GM12801 (cell line): ENCODE measurements at regions not wholly inside any gene's neighbourhood (a gene's known extent, or its start where the extent isn't known, plus 50 kb on each side); places are given as distances from the start of the nearest gene placed in this dataset.

Experiments used
- TF ChIP-seq, protein P1 (sequence below): IDR thresholded peaks from one replicate; pipeline ENCODE4 v1.5.1; 2011; ENCODE audit warnings: control low read depth; ENCODE audit not compliant: insufficient read length; ENCODE audit errors: extremely low read depth

DNA sequence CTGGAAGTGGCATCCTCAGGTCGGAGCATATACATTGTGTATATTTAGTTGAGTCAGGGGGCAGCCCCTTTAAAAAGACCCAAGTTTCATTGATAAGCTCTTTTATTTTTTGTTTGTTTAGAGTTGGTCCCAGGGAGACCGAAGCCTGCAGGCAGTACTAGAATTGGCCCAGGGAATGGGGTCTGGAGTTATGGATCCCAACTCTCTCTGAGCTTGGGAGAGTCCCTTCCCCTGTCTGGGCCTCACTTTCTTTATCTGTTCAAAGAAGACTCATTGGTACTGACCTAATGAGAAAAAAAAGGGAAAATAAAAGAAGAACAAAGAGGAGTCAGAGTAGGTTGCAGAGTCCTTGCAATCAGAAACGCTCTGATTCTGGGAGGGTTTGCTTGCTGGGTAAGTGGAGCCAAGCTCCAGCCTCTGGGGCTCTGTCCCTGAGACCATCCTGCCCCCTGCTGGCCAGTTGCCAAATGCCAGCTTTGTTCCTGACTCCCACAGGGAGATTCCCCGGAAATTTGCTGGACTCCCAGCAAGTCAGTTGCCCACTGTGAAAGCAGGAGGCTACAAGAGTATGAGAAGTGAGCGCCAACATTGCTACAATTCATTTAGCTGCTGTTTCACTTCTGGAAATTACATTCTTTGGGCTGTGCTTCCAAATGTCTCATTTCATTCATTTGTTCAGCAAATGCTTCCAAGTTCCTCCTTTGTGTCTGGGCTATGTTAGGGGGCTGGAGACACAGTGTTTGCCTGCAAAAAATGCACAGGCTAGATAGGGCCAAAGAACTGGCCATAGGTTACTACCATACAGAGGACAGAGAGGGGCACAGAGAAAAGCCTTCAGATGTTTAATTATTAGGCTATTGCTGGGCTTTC lies 156.2 kb downstream of the MELK start:
- TF ChIP-seq, protein P1, sequence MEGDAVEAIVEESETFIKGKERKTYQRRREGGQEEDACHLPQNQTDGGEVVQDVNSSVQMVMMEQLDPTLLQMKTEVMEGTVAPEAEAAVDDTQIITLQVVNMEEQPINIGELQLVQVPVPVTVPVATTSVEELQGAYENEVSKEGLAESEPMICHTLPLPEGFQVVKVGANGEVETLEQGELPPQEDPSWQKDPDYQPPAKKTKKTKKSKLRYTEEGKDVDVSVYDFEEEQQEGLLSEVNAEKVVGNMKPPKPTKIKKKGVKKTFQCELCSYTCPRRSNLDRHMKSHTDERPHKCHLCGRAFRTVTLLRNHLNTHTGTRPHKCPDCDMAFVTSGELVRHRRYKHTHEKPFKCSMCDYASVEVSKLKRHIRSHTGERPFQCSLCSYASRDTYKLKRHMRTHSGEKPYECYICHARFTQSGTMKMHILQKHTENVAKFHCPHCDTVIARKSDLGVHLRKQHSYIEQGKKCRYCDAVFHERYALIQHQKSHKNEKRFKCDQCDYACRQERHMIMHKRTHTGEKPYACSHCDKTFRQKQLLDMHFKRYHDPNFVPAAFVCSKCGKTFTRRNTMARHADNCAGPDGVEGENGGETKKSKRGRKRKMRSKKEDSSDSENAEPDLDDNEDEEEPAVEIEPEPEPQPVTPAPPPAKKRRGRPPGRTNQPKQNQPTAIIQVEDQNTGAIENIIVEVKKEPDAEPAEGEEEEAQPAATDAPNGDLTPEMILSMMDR = peak; percentile 88

DNA sequence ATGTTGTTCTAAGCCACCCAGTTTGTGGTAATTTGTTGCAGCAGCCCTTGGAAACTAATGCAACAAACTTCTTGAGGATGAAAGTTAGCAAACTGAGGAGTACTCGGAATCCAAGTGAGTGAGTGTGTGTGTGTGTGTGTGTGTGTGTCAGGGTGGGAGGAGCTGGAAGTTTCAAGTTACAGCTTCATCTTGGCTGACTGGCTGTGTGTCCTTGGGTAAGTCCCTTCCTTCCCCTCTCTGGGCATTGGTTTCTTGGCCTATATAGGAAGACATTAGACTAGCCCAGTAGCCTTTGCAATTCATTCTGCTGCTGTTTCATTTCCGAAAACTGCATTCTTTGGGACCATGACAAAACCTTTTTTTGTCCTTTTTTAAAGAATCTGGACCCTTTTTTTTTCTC lies 157.2 kb downstream of the MELK start:
- TF ChIP-seq, protein P1 = no peak

DNA sequence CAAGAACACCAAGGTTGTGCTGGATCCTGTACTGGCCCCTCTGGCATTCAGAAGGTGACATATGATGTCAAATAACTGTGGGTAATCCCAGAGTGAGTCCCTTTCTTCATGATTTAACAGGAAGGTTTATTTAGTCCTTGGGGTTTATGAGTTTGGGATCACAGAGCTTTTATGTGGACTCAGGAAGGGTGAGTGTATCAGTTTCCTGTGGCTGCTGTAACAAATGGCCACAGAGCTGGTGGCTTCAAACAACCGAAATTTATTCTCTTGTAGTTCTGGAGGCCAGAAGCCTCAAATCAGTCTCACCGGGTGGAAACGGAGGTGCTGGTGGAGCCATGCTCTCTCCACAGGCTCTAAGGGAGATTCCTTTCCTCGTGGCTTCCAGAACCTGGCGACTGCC lies 157.7 kb downstream of the MELK start:
- TF ChIP-seq, protein P1 = no peak

DNA sequence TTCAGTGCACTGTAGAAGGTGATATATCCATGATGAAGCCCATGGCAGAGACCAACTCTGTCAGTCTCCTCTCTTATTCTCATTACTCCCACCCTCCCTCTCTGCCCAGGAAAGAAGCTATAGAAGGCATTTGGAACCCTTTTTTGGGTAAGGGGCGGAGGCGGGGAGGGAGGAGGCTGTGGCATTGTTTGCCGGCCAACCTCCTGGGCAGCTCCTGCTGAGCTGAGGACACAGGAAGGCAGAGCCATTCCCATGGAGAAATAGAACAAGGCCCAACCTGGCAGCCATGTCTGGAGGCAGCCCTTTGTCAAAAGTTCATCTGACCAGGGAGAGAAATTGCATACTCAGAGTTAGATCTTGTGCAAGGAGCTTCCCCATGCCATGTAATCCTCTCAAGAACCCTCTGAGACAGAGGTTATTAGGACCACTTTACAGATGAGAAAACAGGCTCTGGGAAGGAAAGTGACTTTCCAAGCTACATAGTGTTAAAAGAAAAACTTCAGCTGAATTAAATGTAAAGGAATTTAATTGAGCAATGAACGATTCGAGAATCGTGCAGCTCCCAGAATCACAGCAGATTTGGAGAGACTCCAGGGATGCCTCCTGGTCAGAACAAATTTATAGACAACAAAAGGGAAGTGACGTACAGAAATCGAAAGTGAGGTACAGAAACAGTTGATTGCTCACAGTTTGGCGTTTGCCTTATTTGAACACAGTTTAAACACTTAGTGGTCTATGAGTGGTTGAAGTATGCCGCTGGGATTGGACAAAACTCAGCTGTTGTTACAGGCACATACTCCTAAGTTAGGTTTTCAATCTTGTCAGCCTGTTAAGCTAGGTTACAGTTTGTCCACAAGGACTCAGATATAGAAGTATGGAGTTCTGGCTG lies 158.6 kb downstream of the MELK start:
- TF ChIP-seq, protein P1 = no peak

GRCh38 chr9:36734737-36735136 lies 162.0 kb downstream of the MELK start:
- TF ChIP-seq, protein P1 = no peak

- TF ChIP-seq, protein P1 = no peak
Observed at GRCh38 chr9:36736648-36737047, 164.0 kb downstream of the MELK start.

- TF ChIP-seq, protein P1 = no peak
Observed at GRCh38 chr9:36738318-36738976, 165.8 kb downstream of the MELK start.
